Lower leg skin (tissue), 3 donors: ENCODE measurements at regions not wholly inside any gene's neighbourhood (a gene's known extent, or its start where the extent isn't known, plus 50 kb on each side); places are given as distances from the start of the nearest gene placed in this dataset.

Experiments used
- CTCF ChIP-seq, 3 donors: fragments of 450-650 bp; IDR thresholded peaks; one replicate each; pipeline ENCODE4 v1.5.1; 2016; ENCODE audit warnings: antibody characterized with exemption in 3 of 3, mild to moderate bottlenecking in 3 of 3, moderate library complexity in 2 of 3
- POLR2A ChIP-seq, 2 donors: fragments of 450-650 bp; IDR thresholded peaks; one replicate each; pipeline ENCODE4 v1.6.1; 2016 to 2017; ENCODE audit warnings: antibody characterized with exemption in 2 of 2, mild to moderate bottlenecking in 1 of 2, moderate library complexity in 1 of 2

GRCh38 chr7:156305351-156305750, 335.2 kb upstream of the RNF32 start:
- TF ChIP-seq CTCF (IDR thresholded peaks at IDR 0.05) (no peak), POLR2A (IDR thresholded peaks at IDR 0.05) (no peak)
